ENCODE measurements at regions not wholly inside any gene's neighbourhood (a gene's known extent, or its start where the extent isn't known, plus 50 kb on each side); places are given as distances from the start of the nearest gene placed in this dataset.

DNA sequence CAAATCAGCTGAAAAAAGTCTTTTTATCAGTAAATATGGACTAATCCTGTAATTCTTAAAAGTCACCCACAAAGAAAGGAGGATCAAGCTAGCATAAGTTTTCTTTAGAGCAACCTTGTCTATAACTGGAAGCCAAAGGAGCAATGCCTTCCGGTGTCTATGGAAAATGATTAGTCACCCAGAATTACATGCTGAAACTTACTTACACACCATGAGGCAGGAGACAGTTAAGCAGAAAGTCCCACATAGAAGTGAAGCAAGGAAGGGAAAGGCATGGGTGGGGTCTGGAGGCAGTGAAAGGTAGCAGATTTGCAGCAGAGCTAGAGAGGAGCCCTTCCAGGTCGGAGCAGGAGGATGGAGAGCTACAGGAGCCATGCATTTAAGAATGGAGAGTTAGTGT, 153.7 kb upstream of the RIPOR2 start:
- TF ChIP-seq, protein P1, sequence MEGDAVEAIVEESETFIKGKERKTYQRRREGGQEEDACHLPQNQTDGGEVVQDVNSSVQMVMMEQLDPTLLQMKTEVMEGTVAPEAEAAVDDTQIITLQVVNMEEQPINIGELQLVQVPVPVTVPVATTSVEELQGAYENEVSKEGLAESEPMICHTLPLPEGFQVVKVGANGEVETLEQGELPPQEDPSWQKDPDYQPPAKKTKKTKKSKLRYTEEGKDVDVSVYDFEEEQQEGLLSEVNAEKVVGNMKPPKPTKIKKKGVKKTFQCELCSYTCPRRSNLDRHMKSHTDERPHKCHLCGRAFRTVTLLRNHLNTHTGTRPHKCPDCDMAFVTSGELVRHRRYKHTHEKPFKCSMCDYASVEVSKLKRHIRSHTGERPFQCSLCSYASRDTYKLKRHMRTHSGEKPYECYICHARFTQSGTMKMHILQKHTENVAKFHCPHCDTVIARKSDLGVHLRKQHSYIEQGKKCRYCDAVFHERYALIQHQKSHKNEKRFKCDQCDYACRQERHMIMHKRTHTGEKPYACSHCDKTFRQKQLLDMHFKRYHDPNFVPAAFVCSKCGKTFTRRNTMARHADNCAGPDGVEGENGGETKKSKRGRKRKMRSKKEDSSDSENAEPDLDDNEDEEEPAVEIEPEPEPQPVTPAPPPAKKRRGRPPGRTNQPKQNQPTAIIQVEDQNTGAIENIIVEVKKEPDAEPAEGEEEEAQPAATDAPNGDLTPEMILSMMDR (conservative IDR thresholded peaks at IDR 0.05) = no peak
- no peak for TF ChIP-seq ZFX (IDR thresholded peaks at IDR 0.05)

Data from C4-2B (cell line).